WTC11 (cell line): ENCODE measurements at regions not wholly inside any gene's neighbourhood (a gene's known extent, or its start where the extent isn't known, plus 50 kb on each side); places are given as distances from the start of the nearest gene placed in this dataset.

Experiments
- ATAC-seq: fragments of 200-7000 bp; cut with Tn5 transposase; 2 replicates; pipeline ENCODE4 v1.10.0; 2021; ENCODE audit warnings: mild to moderate bottlenecking, moderate library complexity
- CTCF ChIA-PET: fragments of 300-600 bp; sonication (Branson Sonifier 250); formaldehyde crosslinking; loops from one replicate; lab custom pipeline; 2021; ENCODE audit warnings: antibody characterized with exemption; lab: Charles Lee
- POLR2A ChIA-PET: fragments of 350-600 bp; sonication (Branson Sonifier 250); formaldehyde crosslinking; loops from one replicate; lab custom pipeline; 2021; ENCODE audit warnings: antibody characterized with exemption; lab: Charles Lee
- DNase-seq: peaks from one replicate; pipeline ENCODE4 v3.0.0; 2021; ENCODE audit warnings: low spot score
- H3K27ac Mint-ChIP-seq: 2 replicates; pipeline ENCODE4 v1.8.0; 2021; ENCODE audit warnings: mixed read lengths
- H3K27me3 Mint-ChIP-seq: 2 replicates; pipeline ENCODE4 v1.8.0; 2021; ENCODE audit warnings: low read depth, mild to moderate bottlenecking, moderate library complexity, mixed read lengths
- H3K36me3 Mint-ChIP-seq: 2 replicates; pipeline ENCODE4 v1.8.0; 2021; ENCODE audit warnings: mixed read lengths
- H3K4me1 Mint-ChIP-seq: 2 replicates; pipeline ENCODE4 v1.8.0; 2022; ENCODE audit warnings: mixed read lengths
- H3K4me3 Mint-ChIP-seq: 2 replicates; pipeline ENCODE4 v1.8.0; 2021; ENCODE audit warnings: mild to moderate bottlenecking, moderate library complexity, mixed read lengths
- H3K9me3 Mint-ChIP-seq: 2 replicates; pipeline ENCODE4 v1.8.0; 2021; ENCODE audit warnings: mixed read lengths
- ARID4B ChIP-seq: sonication (generic); formaldehyde crosslinking; IDR thresholded peaks from 2 replicates; pipeline ENCODE4 v1.8.0; 2023; ENCODE audit warnings: missing genetic modification reagents, mild to moderate bottlenecking, borderline replicate concordance
- ATF1 ChIP-seq: sonication (generic); formaldehyde crosslinking; IDR thresholded peaks from 2 replicates; pipeline ENCODE4 v1.8.1; 2023; ENCODE audit warnings: mild to moderate bottlenecking, moderate library complexity, missing genetic modification reagents
- ATF6 ChIP-seq: sonication (generic); formaldehyde crosslinking; IDR thresholded peaks from 2 replicates; pipeline ENCODE4 v1.8.1; 2023; ENCODE audit warnings: mild to moderate bottlenecking, missing genetic modification reagents
- CREM ChIP-seq: sonication (generic); formaldehyde crosslinking; IDR thresholded peaks from 2 replicates; pipeline ENCODE4 v1.8.1; 2022; ENCODE audit warnings: mild to moderate bottlenecking, missing genetic modification reagents, moderate library complexity
- ELF4 ChIP-seq: sonication (generic); formaldehyde crosslinking; IDR thresholded peaks from 2 replicates; pipeline ENCODE4 v1.8.1; 2022; ENCODE audit warnings: low read depth, mild to moderate bottlenecking, moderate library complexity, missing genetic modification reagents
- FOXK1 ChIP-seq: sonication (generic); formaldehyde crosslinking; IDR thresholded peaks from 2 replicates; pipeline ENCODE4 v1.8.0; 2022; ENCODE audit warnings: mild to moderate bottlenecking, moderate library complexity, missing genetic modification reagents
- IRF2 ChIP-seq: sonication (generic); formaldehyde crosslinking; IDR thresholded peaks from 2 replicates; pipeline ENCODE4 v1.8.0; 2022; ENCODE audit warnings: low read depth, missing genetic modification reagents, borderline replicate concordance
- MXD4 ChIP-seq: fragments of 250-450 bp; sonication (Bioruptor Pico); IDR thresholded peaks from 2 replicates; pipeline ENCODE4 v1.8.0; 2021; ENCODE audit warnings: mild to moderate bottlenecking, moderate library complexity, borderline replicate concordance
- MYBL2 ChIP-seq: sonication (generic); formaldehyde crosslinking; IDR thresholded peaks from 2 replicates; pipeline ENCODE4 v1.8.1; 2023; ENCODE audit warnings: mild to moderate bottlenecking, moderate library complexity, missing genetic modification reagents
- NR1H2 ChIP-seq: sonication (generic); formaldehyde crosslinking; IDR thresholded peaks from 2 replicates; pipeline ENCODE4 v1.9.0; 2021; ENCODE audit warnings: mild to moderate bottlenecking, moderate library complexity, missing genetic modification reagents
- NR2C2 ChIP-seq: sonication (generic); formaldehyde crosslinking; IDR thresholded peaks from 2 replicates; pipeline ENCODE4 v1.8.0; 2022; ENCODE audit warnings: mild to moderate bottlenecking, missing genetic modification reagents
- OVOL2 ChIP-seq: fragments of 250-450 bp; sonication (Bioruptor Pico); IDR thresholded peaks from 2 replicates; pipeline ENCODE4 v1.9.0; 2021; ENCODE audit warnings: mild to moderate bottlenecking, borderline replicate concordance
- PRRX2 ChIP-seq: fragments of 250-450 bp; sonication (Bioruptor Pico); IDR thresholded peaks from 2 replicates; pipeline ENCODE4 v1.8.0; 2021; ENCODE audit warnings: mild to moderate bottlenecking
- RELA ChIP-seq: sonication (generic); formaldehyde crosslinking; IDR thresholded peaks from 2 replicates; pipeline ENCODE4 v1.8.1; 2022; ENCODE audit warnings: missing genetic modification reagents, mild to moderate bottlenecking, borderline replicate concordance
- RORB ChIP-seq: fragments of 250-450 bp; sonication (Bioruptor Pico); IDR thresholded peaks from 2 replicates; pipeline ENCODE4 v1.9.0; 2021; ENCODE audit warnings: mild to moderate bottlenecking
- SMAD3 ChIP-seq: sonication (generic); formaldehyde crosslinking; IDR thresholded peaks from 2 replicates; pipeline ENCODE4 v1.8.0; 2022; ENCODE audit warnings: missing genetic modification reagents, mild to moderate bottlenecking, borderline replicate concordance
- SMAD4 ChIP-seq: sonication (generic); formaldehyde crosslinking; IDR thresholded peaks from 2 replicates; pipeline ENCODE4 v1.8.0; 2022; ENCODE audit warnings: mild to moderate bottlenecking, missing genetic modification reagents
- TP53 ChIP-seq: sonication (generic); formaldehyde crosslinking; IDR thresholded peaks from 2 replicates; pipeline ENCODE4 v1.8.1; 2023; ENCODE audit warnings: mild to moderate bottlenecking, missing genetic modification reagents
- USF1 ChIP-seq: sonication (generic); formaldehyde crosslinking; IDR thresholded peaks from 2 replicates; pipeline ENCODE4 v1.8.0; 2022; ENCODE audit warnings: mild to moderate bottlenecking, missing genetic modification reagents
- USF2 ChIP-seq: sonication (generic); formaldehyde crosslinking; IDR thresholded peaks from 2 replicates; pipeline ENCODE4 v1.8.1; 2023; ENCODE audit warnings: mild to moderate bottlenecking, missing genetic modification reagents, moderate library complexity
- ZMAT4 ChIP-seq: fragments of 250-450 bp; sonication (Bioruptor Pico); IDR thresholded peaks from 2 replicates; pipeline ENCODE4 v1.9.0; 2021; ENCODE audit warnings: mild to moderate bottlenecking
- ZNF138 ChIP-seq: sonication (generic); formaldehyde crosslinking; conservative IDR thresholded peaks from 2 replicates; pipeline ENCODE4 v1.8.1; 2022; ENCODE audit warnings: mild to moderate bottlenecking, moderate library complexity, missing genetic modification reagents
- ZNF396 ChIP-seq: fragments of 250-450 bp; sonication (Bioruptor Pico); IDR thresholded peaks from 2 replicates; pipeline ENCODE4 v1.8.0; 2021; ENCODE audit warnings: mild to moderate bottlenecking, moderate library complexity, borderline replicate concordance
- ZNF423 ChIP-seq: fragments of 250-450 bp; sonication (Bioruptor Pico); IDR thresholded peaks from 2 replicates; pipeline ENCODE4 v2.1.2; 2022; ENCODE audit warnings: mild to moderate bottlenecking, moderate library complexity
- TF ChIP-seq, protein P1 (sequence below): fragments of 250-450 bp; sonication (Bioruptor Pico); IDR thresholded peaks from 2 replicates; pipeline ENCODE4 v1.8.0; 2021; ENCODE audit warnings: mild to moderate bottlenecking
- TF ChIP-seq, protein P2 (sequence below): fragments of 250-450 bp; sonication (Bioruptor Pico); IDR thresholded peaks from 2 replicates; pipeline ENCODE4 v1.9.0; 2021; ENCODE audit warnings: mild to moderate bottlenecking

- Mint-ChIP-seq H3K27ac (no peak overlapping the region), H3K36me3 (no peaks in the 10 kb centered on the region), H3K4me3 (no peak overlapping the region), H3K27me3 (no peaks in the 10 kb centered on the region), H3K4me1 (no peaks in the 10 kb centered on the region), H3K9me3 (0 out of 2 replicates have a peak, but pooled peaks cover 4% of the 10 kb centered on the region)
- TF ChIP-seq TP53 (CRISPR knock-in tag), result no peak
- TF ChIP-seq OVOL2 (CRISPR knock-in tag), result no peak
- no peak for TF ChIP-seq ZNF423 (CRISPR knock-in tag)
- no peak for TF ChIP-seq NR1H2 (CRISPR knock-in tag)
- no peak for TF ChIP-seq PRRX2
- TF ChIP-seq MYBL2 (CRISPR knock-in tag), result no peak
- no peak for TF ChIP-seq ZNF396 (CRISPR knock-in tag)
- no peak for TF ChIP-seq ZNF138
- TF ChIP-seq ATF1 (CRISPR knock-in tag), result no peak
- no peak for TF ChIP-seq SMAD3 (CRISPR knock-in tag)
- no peak for TF ChIP-seq CREM (CRISPR knock-in tag)
- no peak for TF ChIP-seq RORB (CRISPR knock-in tag)
- no peak for TF ChIP-seq ATF6 (CRISPR knock-in tag)
- TF ChIP-seq IRF2 (CRISPR knock-in tag), result no peak
- TF ChIP-seq USF2 (CRISPR knock-in tag), result no peak
- TF ChIP-seq RELA (CRISPR knock-in tag), result no peak
- TF ChIP-seq NR2C2 (CRISPR knock-in tag), result no peak
- TF ChIP-seq ARID4B (CRISPR knock-in tag), result no peak
- TF ChIP-seq FOXK1 (CRISPR knock-in tag), result no peak
- TF ChIP-seq SMAD4 (CRISPR knock-in tag), result no peak
- POLR2A ChIA-PET, result no interaction called here
- DNase-seq, result no peak
- CTCF ChIA-PET, result no interaction called here
- no peak for ATAC-seq
Measured at GRCh38 chr20:7352165-7352564, 584.7 kb downstream of the BMP2 start.

- H3K27ac Mint-ChIP-seq, result no peak overlapping the region
- no peak overlapping the region for H3K4me3 Mint-ChIP-seq
- ChIA-PET POLR2A (no interaction called here), CTCF (no interaction called here)
- DNase-seq, result no peak
- no peaks in the 10 kb centered on the region for H3K27me3 Mint-ChIP-seq
- 0 out of 2 replicates have a peak, but pooled peaks cover 4% of the 10 kb centered on the region for H3K9me3 Mint-ChIP-seq
- H3K36me3 Mint-ChIP-seq, result no peaks in the 10 kb centered on the region
- no peaks in the 10 kb centered on the region for H3K4me1 Mint-ChIP-seq
- no peak for ATAC-seq
- TF ChIP-seq, protein P1, sequence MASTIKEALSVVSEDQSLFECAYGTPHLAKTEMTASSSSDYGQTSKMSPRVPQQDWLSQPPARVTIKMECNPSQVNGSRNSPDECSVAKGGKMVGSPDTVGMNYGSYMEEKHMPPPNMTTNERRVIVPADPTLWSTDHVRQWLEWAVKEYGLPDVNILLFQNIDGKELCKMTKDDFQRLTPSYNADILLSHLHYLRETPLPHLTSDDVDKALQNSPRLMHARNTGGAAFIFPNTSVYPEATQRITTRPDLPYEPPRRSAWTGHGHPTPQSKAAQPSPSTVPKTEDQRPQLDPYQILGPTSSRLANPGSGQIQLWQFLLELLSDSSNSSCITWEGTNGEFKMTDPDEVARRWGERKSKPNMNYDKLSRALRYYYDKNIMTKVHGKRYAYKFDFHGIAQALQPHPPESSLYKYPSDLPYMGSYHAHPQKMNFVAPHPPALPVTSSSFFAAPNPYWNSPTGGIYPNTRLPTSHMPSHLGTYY, result no peak
- TF ChIP-seq USF1, result no peak
- TF ChIP-seq MXD4, result no peak
- no peak for TF ChIP-seq ELF4 (CRISPR knock-in tag)
- no peak for TF ChIP-seq ZMAT4
- TF ChIP-seq, protein P2, sequence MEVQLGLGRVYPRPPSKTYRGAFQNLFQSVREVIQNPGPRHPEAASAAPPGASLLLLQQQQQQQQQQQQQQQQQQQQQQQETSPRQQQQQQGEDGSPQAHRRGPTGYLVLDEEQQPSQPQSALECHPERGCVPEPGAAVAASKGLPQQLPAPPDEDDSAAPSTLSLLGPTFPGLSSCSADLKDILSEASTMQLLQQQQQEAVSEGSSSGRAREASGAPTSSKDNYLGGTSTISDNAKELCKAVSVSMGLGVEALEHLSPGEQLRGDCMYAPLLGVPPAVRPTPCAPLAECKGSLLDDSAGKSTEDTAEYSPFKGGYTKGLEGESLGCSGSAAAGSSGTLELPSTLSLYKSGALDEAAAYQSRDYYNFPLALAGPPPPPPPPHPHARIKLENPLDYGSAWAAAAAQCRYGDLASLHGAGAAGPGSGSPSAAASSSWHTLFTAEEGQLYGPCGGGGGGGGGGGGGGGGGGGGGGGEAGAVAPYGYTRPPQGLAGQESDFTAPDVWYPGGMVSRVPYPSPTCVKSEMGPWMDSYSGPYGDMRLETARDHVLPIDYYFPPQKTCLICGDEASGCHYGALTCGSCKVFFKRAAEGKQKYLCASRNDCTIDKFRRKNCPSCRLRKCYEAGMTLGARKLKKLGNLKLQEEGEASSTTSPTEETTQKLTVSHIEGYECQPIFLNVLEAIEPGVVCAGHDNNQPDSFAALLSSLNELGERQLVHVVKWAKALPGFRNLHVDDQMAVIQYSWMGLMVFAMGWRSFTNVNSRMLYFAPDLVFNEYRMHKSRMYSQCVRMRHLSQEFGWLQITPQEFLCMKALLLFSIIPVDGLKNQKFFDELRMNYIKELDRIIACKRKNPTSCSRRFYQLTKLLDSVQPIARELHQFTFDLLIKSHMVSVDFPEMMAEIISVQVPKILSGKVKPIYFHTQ (CRISPR knock-in tag), result no peak
- no peak for TF ChIP-seq ZNF138
- no peak for TF ChIP-seq SMAD3 (CRISPR knock-in tag)
Measured at GRCh38 chr20:7355051-7355450, 585.2 kb downstream of the HAO1 start.
